ENCODE measurements at regions not wholly inside any gene's neighbourhood (a gene's known extent, or its start where the extent isn't known, plus 50 kb on each side); places are given as distances from the start of the nearest gene placed in this dataset.

GRCh38 chr3:40653878-40654277 lies 129.1 kb downstream of the ZNF621 start:
- TF ChIP-seq CTCF (IDR thresholded peaks at IDR 0.05) (no peak), POLR2A (IDR thresholded peaks at IDR 0.05) (no peak)
